PC-3 (cell line): ENCODE measurements at regions not wholly inside any gene's neighbourhood (a gene's known extent, or its start where the extent isn't known, plus 50 kb on each side); places are given as distances from the start of the nearest gene placed in this dataset.

ENCODE experiments used
- EZH2phosphoT487 ChIP-seq: fragments of 300-600 bp; sonication (generic); IDR thresholded peaks from 2 replicates; pipeline ENCODE4 v1.6.1; 2018; ENCODE audit warnings: mild to moderate bottlenecking, antibody characterized with exemption, low read length, borderline replicate concordance
- TF ChIP-seq, protein P1 (sequence below): fragments of 300-600 bp; sonication (generic); conservative IDR thresholded peaks from 2 replicates; pipeline ENCODE4 v1.5.1; 2017; ENCODE audit warnings: antibody characterized with exemption, low read depth, mild to moderate bottlenecking, low read length

DNA sequence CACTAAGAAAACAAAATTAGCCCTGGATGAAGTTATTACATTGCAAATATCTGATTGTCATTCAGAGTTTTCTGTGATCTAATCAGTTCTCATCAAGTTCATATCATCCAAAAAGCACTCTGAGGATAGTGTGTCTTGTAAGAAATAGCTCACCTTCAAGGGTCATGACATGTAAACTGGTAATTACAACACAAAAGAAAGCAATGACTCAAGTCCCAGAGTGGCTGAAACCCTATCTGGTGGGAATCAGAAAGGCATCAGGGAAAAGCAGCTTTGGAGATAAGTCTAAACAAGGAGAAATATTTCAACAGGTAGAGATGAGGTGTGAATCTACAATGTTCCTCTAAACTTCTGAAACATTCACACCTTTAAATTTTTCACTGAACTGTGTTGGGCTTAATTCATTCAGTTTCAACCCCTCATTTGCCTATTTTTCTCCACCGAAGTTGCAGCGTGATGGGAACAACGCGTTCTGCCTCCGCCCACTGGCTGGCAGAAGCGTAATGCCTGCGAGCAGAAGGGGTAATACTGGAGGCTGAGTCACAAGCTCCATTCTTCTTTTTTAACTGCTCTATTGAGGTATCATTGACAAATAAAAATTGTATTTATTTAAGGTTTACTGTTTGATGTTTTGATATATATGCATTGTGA lies 155.2 kb upstream of the IPO5 start:
- TF ChIP-seq, protein P1, sequence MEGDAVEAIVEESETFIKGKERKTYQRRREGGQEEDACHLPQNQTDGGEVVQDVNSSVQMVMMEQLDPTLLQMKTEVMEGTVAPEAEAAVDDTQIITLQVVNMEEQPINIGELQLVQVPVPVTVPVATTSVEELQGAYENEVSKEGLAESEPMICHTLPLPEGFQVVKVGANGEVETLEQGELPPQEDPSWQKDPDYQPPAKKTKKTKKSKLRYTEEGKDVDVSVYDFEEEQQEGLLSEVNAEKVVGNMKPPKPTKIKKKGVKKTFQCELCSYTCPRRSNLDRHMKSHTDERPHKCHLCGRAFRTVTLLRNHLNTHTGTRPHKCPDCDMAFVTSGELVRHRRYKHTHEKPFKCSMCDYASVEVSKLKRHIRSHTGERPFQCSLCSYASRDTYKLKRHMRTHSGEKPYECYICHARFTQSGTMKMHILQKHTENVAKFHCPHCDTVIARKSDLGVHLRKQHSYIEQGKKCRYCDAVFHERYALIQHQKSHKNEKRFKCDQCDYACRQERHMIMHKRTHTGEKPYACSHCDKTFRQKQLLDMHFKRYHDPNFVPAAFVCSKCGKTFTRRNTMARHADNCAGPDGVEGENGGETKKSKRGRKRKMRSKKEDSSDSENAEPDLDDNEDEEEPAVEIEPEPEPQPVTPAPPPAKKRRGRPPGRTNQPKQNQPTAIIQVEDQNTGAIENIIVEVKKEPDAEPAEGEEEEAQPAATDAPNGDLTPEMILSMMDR: no peak
- TF ChIP-seq EZH2phosphoT487: no peak
